ENCODE measurements at regions not wholly inside any gene's neighbourhood (a gene's known extent, or its start where the extent isn't known, plus 50 kb on each side); places are given as distances from the start of the nearest gene placed in this dataset.

GRCh38 chr11:109371444-109372176, 50.4 kb upstream of the C11orf87 start:
- peaks cover 0 to 6% of the 10 kb centered on the region in 2 donors for H3K4me1 ChIP-seq (replicated peaks in 1 of 2)
- H3K9me3 ChIP-seq (replicated peaks in 1 of 3) = peaks cover 0 to 6% (median 0%) of the 10 kb centered on the region in 3 donors
- no peaks in the 10 kb centered on the region for H3K27me3 ChIP-seq
- intact Hi-C loops (cut with DNase I) = no loop called here
- H3K4me3 ChIP-seq = no peak overlapping the region
- H3K27ac ChIP-seq = no peak overlapping the region
- no peak for DNase-seq
- no peaks in the 10 kb centered on the region for H3K36me3 ChIP-seq (replicated peaks in 1 of 2)
- 51 to 61% (median 52%) methylated on average over 2 of the region's 2 CpGs for WGBS, 4 donors
- TF ChIP-seq POLR2A (IDR thresholded peaks at IDR 0.05) (no peak), CTCF (IDR thresholded peaks at IDR 0.05) (no peak)

Small RNA genes lying in the stretch of these regions (small RNA-seq; reads per million reads assigned to genes)
- gene RF00157 (0 reads per million in 2 donors), gene RNA5SP349 (0 reads per million in 2 donors), gene RNU6-654P (0 reads per million in 2 donors)

All from adrenal gland (tissue), 9 donors.